ENCODE measurements at regions not wholly inside any gene's neighbourhood (a gene's known extent, or its start where the extent isn't known, plus 50 kb on each side); places are given as distances from the start of the nearest gene placed in this dataset.

GRCh38 chr16:6124136-6124535 is 1026.5 kb upstream of the EEF2KMT start:
- DNase-seq, result no peak

- DNase-seq, result no peak
These were observed 1024.8 kb upstream of the EEF2KMT start for GRCh38 chr16:6122401-6122800.

- DNase-seq, result peak in 1 of 14 donors; percentile 10
These were observed 1017.1 kb upstream of the EEF2KMT start for GRCh38 chr16:6114691-6115090.

- DNase-seq, result no peak
These were observed 1016.2 kb upstream of the EEF2KMT start for GRCh38 chr16:6113749-6114148.

- no peak for DNase-seq
These were observed 1015.1 kb upstream of the EEF2KMT start for GRCh38 chr16:6112700-6113099.

- no peak for DNase-seq
These were observed 1013.8 kb upstream of the EEF2KMT start for GRCh38 chr16:6111390-6111789.

- DNase-seq, result no peak
These were observed 1012.8 kb upstream of the EEF2KMT start for GRCh38 chr16:6110346-6110745.

GRCh38 chr16:6106061-6106460 is 1008.5 kb upstream of the EEF2KMT start:
- DNase-seq, result no peak

GRCh38 chr16:6105115-6105514 is 1007.5 kb upstream of the EEF2KMT start:
- DNase-seq, result no peak

- DNase-seq, result no peak
These were observed 1006.8 kb upstream of the EEF2KMT start for GRCh38 chr16:6104428-6104827.

GRCh38 chr16:6103561-6103960 is 1006.0 kb upstream of the EEF2KMT start:
- DNase-seq, result no peak

- DNase-seq, result no peak
These were observed 1001.5 kb upstream of the EEF2KMT start for GRCh38 chr16:6099102-6099501.

- DNase-seq, result peak in 1 of 14 donors; percentile 27
These were observed 999.5 kb upstream of the EEF2KMT start for GRCh38 chr16:6096931-6097670.

- DNase-seq, result no peak
These were observed 997.8 kb upstream of the EEF2KMT start for GRCh38 chr16:6095414-6095813.

- no peak for DNase-seq
These were observed 993.4 kb upstream of the EEF2KMT start for GRCh38 chr16:6091021-6091420.

GRCh38 chr16:6081320-6081976 is 983.9 kb upstream of the EEF2KMT start:
- peak in 8 of 14 donors; percentile 1 to 65 (median 6) for DNase-seq

GRCh38 chr16:6076631-6077030 is 979.0 kb upstream of the EEF2KMT start:
- peak in 1 of 14 donors; percentile 67 for DNase-seq

- no peak for DNase-seq
These were observed 970.5 kb upstream of the EEF2KMT start for GRCh38 chr16:6068063-6068462.

GRCh38 chr16:6066652-6067051 is 969.1 kb upstream of the EEF2KMT start:
- DNase-seq, result peak in 2 of 14 donors; percentile 53 to 99

GRCh38 chr16:6063526-6063925 is 965.9 kb upstream of the EEF2KMT start:
- DNase-seq, result no peak

GRCh38 chr16:6059671-6060070 is 962.1 kb upstream of the EEF2KMT start:
- DNase-seq, result no peak

GRCh38 chr16:6057821-6058220 is 960.2 kb upstream of the EEF2KMT start:
- DNase-seq, result no peak

GRCh38 chr16:6048017-6048416 is 950.4 kb upstream of the EEF2KMT start:
- no peak for DNase-seq

GRCh38 chr16:6047325-6047724 is 949.7 kb upstream of the EEF2KMT start:
- peak in 1 of 14 donors; percentile 88 for DNase-seq

Data from C1 segment of cervical spinal cord (tissue), 14 donors.